Transverse colon (tissue), 4 donors: ENCODE measurements at regions not wholly inside any gene's neighbourhood (a gene's known extent, or its start where the extent isn't known, plus 50 kb on each side); places are given as distances from the start of the nearest gene placed in this dataset.

ENCODE experiments used
- EP300 ChIP-seq: sonication (generic); formaldehyde crosslinking; IDR thresholded peaks from one replicate; pipeline ENCODE4 v1.6.1; 2017; ENCODE audit warnings: antibody characterized with exemption, low read depth
- POLR2A ChIP-seq: fragments of 450-650 bp; IDR thresholded peaks from one replicate; pipeline ENCODE4 v1.6.1; 2016; ENCODE audit warnings: antibody characterized with exemption, mild to moderate bottlenecking, moderate library complexity
- POLR2AphosphoS5 ChIP-seq, 3 donors: sonication (generic); formaldehyde crosslinking; IDR thresholded peaks; one replicate each; pipeline ENCODE4 v1.6.1; 2016; ENCODE audit warnings: antibody characterized with exemption in 3 of 3
- TF ChIP-seq, protein P1 (sequence below), 5 experiments: fragments of 200-600 bp in 3 of 5; fragments of 450-650 bp in 2 of 5; sonication (generic) in 3 of 5; IDR thresholded peaks; 1 replicate in 2 of 5; 2 replicates in 3 of 5; pipeline ENCODE4 v1.5.1; 2016 to 2017; ENCODE audit warnings: antibody characterized with exemption in 5 of 5, inconsistent platforms in 3 of 5, mild to moderate bottlenecking in 2 of 5, moderate library complexity in 1 of 5

DNA sequence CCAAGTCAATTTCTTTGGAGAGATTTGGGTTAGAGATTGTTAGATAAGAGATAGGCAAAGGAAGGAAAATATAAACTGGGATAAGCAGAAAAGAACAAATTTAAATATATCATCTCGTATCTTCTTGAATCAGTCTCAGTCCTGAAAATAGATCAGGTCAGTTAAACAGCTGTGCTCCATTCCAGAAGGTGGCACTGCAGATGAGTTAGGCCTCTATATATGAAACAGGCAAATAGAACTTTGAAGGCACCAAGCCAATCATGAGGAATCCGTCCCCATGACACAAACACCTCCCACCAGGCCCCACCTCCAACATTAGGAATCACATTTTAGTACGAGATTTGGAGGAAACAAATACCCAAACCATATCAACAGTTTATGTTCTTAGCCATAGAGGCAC lies 605.5 kb upstream of the USP15 start:
- TF ChIP-seq, protein P1, sequence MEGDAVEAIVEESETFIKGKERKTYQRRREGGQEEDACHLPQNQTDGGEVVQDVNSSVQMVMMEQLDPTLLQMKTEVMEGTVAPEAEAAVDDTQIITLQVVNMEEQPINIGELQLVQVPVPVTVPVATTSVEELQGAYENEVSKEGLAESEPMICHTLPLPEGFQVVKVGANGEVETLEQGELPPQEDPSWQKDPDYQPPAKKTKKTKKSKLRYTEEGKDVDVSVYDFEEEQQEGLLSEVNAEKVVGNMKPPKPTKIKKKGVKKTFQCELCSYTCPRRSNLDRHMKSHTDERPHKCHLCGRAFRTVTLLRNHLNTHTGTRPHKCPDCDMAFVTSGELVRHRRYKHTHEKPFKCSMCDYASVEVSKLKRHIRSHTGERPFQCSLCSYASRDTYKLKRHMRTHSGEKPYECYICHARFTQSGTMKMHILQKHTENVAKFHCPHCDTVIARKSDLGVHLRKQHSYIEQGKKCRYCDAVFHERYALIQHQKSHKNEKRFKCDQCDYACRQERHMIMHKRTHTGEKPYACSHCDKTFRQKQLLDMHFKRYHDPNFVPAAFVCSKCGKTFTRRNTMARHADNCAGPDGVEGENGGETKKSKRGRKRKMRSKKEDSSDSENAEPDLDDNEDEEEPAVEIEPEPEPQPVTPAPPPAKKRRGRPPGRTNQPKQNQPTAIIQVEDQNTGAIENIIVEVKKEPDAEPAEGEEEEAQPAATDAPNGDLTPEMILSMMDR (IDR thresholded peaks at IDR 0.05): no peak
- TF ChIP-seq POLR2AphosphoS5 (IDR thresholded peaks at IDR 0.05) (no peak), EP300 (no peak), POLR2A (no peak)
